NB4 (cell line): ENCODE measurements at regions not wholly inside any gene's neighbourhood (a gene's known extent, or its start where the extent isn't known, plus 50 kb on each side); places are given as distances from the start of the nearest gene placed in this dataset.

Experiments
- DNase-seq: peaks from one replicate; pipeline ENCODE4 v3.0.0; 2010; ENCODE audit warnings: low read depth
- H3K4me3 ChIP-seq: one replicate; pipeline ENCODE4 v1.5.1; 2011; ENCODE audit warnings: mild to moderate bottlenecking, low read depth, low read length, moderate library complexity
- MYC ChIP-seq: IDR thresholded peaks from 2 replicates; pipeline ENCODE4 v1.6.1; 2011; ENCODE audit warnings: low read depth, low read length
- POLR2A ChIP-seq: IDR thresholded peaks from 2 replicates; pipeline ENCODE4 v1.6.1; 2011; ENCODE audit warnings: mild to moderate bottlenecking; ENCODE audit not compliant: insufficient read length; ENCODE audit errors: extremely low read depth
- TF ChIP-seq, protein P1 (sequence below): IDR thresholded peaks from one replicate; pipeline ENCODE4 v1.5.1; 2012; ENCODE audit warnings: low read depth, low read length
- TF ChIP-seq, protein P2 (sequence below): IDR thresholded peaks from 2 replicates; pipeline ENCODE4 v1.6.1; 2011; ENCODE audit warnings: low read depth, low read length

DNA sequence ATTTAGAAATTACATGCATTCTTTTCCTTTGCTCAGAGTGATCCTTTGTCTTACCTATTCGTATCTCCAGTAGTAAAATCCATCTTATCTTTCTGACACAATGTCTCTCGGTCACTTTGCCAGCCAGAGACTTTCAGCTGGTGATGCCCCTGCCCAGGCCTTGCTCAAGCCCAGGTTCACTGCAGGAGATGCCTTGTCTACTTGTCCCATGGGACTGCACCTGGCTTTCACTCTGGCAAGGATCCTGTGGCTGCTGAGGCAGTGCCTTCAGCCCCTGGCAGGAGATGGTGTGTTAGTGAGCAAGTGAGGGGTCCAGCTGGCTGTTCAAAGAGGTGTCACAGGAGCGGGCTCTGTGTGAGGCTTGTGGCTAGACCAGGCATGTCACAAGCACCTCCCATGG, 1268.9 kb downstream of the OTOL1 start:
- DNase-seq: no peak
- TF ChIP-seq, protein P1, sequence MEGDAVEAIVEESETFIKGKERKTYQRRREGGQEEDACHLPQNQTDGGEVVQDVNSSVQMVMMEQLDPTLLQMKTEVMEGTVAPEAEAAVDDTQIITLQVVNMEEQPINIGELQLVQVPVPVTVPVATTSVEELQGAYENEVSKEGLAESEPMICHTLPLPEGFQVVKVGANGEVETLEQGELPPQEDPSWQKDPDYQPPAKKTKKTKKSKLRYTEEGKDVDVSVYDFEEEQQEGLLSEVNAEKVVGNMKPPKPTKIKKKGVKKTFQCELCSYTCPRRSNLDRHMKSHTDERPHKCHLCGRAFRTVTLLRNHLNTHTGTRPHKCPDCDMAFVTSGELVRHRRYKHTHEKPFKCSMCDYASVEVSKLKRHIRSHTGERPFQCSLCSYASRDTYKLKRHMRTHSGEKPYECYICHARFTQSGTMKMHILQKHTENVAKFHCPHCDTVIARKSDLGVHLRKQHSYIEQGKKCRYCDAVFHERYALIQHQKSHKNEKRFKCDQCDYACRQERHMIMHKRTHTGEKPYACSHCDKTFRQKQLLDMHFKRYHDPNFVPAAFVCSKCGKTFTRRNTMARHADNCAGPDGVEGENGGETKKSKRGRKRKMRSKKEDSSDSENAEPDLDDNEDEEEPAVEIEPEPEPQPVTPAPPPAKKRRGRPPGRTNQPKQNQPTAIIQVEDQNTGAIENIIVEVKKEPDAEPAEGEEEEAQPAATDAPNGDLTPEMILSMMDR: no peak
- TF ChIP-seq, protein P2, sequence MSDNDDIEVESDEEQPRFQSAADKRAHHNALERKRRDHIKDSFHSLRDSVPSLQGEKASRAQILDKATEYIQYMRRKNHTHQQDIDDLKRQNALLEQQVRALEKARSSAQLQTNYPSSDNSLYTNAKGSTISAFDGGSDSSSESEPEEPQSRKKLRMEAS: no peak
- TF ChIP-seq POLR2A: no peak
- TF ChIP-seq MYC: no peak
- no peak overlapping the region for H3K4me3 ChIP-seq

DNA sequence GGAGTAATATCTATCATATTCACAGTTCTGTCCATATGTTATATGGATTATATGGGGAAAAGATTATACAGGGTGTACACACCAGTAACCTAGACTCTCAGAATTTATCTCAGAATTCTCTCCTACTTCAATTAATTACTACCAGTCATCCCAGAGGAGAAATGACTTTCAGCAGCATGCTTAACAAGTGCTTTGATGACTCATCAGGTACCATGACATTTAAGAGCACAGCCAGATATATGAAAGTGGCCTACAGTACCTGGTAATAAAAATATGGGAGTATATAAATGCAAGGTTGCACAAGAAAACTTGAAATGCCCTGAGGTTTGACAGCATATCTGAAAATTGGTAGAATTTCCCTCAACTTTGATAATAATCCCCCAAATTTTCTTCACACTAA, 1273.0 kb downstream of the OTOL1 start:
- TF ChIP-seq, protein P2: no peak
- no peak for TF ChIP-seq MYC
- H3K4me3 ChIP-seq: no peak overlapping the region
- no peak for DNase-seq

DNA sequence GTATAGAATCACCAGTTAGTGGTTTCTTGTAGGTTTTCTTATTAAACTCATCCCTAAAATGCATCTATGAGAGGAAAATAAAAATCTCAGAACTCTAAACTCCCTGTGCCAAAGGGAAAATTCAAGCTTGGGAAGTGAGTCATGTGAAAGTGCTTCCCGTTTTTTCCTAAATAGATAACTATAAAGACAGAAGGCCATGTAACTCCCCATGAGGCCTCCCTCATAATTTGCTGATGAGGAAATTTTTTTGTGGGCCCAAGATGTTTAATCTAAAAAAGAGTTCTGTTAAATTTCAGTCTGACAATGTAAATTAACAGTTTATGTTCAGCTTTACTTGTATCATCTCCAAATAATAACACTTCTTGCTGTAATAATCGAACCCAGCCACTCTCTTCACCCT, 1273.9 kb downstream of the OTOL1 start:
- TF ChIP-seq, protein P2: no peak
- TF ChIP-seq, protein P1: no peak
- no peak for TF ChIP-seq POLR2A
- no peak for TF ChIP-seq MYC
- H3K4me3 ChIP-seq: no peak overlapping the region
- DNase-seq: no peak

DNA sequence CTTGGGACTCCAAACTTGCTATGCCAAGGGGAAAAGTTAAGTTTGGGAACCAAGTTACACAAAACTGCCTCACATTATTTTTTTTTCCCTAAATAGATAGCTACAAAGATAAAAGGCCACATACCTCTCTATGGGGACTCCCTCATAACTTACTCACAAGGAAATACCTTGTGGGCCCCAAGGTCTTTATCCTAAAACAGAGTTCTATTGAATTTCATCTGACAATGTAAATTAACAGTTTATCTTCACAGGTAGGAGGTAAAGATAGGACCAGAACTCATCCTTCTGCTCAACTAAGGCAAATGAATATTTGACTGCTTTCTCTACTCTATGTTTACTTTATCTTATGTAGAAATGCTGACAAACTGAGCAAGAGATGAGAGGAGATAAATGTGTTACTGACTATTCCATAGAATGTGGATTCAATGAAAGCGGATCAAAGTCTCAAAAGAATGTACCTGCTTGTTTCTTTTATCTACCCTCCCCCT, 1278.0 kb downstream of the OTOL1 start:
- no peak overlapping the region for H3K4me3 ChIP-seq
- DNase-seq: no peak
- TF ChIP-seq MYC (no peak), POLR2A (no peak)
- TF ChIP-seq, protein P1: no peak
- TF ChIP-seq, protein P2: no peak

DNA sequence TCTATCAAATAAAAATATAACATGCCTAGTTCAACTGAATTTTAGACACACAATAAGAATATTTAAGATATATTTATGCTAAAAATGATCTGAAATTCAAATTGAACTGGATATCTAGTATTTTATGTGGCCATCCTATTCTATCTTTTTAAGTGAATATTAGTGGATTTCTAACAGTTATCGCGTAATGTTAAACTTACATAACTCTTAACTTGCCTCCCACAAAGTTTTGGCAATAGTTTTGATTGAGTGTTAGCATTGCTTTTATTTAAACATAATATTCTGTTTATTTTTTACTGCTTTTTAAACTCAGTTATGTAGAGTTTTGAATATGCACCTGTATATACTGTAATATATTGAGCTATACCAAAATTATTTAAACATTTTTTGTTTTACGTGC, 1279.5 kb downstream of the OTOL1 start:
- no peak for TF ChIP-seq MYC
- TF ChIP-seq POLR2A: no peak
- TF ChIP-seq, protein P1: no peak
- TF ChIP-seq, protein P2: no peak
- DNase-seq: no peak
- H3K4me3 ChIP-seq: no peak overlapping the region

DNA sequence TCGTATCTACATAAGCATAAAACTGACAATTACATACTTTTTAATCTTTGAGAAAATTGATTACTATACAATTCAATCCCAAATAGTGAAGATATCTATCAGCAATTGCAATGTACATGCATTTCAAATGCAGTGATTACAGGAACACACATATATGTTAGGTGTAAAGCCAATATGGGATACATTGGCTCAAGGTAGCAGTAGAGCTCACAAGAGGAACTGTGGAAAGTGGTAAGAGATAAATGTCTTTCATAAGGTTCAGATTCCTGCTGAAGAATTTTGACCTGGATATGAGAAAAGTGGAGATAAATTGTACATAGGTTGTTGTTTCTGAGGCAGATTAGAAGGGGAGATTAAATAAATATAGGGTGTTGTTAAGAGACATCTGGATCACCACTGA, 1280.5 kb downstream of the OTOL1 start:
- no peak overlapping the region for H3K4me3 ChIP-seq
- no peak for DNase-seq
- TF ChIP-seq, protein P1: no peak
- TF ChIP-seq MYC: no peak
- TF ChIP-seq POLR2A: no peak
